ENCODE measurements at regions not wholly inside any gene's neighbourhood (a gene's known extent, or its start where the extent isn't known, plus 50 kb on each side); places are given as distances from the start of the nearest gene placed in this dataset.

DNA sequence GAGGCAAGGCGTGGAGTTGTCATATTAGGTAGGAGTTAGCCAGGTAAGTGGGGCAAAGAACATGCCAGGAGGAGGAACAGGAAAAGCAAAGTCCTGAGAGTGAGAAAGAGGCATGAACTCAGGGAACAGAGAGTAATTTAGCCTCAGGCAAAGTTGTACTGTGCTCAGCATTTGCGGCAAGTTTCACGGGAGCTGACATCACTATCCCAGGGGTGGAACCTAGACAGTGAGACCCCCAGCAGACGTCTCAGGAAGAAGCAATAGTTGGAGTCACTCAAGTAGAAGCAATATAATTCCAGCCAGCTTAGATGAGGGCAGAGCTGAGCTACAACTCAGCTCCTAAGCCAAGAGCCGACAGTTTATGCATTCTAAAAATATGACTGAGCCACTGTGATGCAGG lies 426.0 kb upstream of the ISX start:
- TF ChIP-seq, protein P1, sequence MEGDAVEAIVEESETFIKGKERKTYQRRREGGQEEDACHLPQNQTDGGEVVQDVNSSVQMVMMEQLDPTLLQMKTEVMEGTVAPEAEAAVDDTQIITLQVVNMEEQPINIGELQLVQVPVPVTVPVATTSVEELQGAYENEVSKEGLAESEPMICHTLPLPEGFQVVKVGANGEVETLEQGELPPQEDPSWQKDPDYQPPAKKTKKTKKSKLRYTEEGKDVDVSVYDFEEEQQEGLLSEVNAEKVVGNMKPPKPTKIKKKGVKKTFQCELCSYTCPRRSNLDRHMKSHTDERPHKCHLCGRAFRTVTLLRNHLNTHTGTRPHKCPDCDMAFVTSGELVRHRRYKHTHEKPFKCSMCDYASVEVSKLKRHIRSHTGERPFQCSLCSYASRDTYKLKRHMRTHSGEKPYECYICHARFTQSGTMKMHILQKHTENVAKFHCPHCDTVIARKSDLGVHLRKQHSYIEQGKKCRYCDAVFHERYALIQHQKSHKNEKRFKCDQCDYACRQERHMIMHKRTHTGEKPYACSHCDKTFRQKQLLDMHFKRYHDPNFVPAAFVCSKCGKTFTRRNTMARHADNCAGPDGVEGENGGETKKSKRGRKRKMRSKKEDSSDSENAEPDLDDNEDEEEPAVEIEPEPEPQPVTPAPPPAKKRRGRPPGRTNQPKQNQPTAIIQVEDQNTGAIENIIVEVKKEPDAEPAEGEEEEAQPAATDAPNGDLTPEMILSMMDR (IDR thresholded peaks at IDR 0.05), result no peak
- no peak for TF ChIP-seq CREB1 (CRISPR knock-in tag; IDR thresholded peaks at IDR 0.05)
- TF ChIP-seq, protein P2, sequence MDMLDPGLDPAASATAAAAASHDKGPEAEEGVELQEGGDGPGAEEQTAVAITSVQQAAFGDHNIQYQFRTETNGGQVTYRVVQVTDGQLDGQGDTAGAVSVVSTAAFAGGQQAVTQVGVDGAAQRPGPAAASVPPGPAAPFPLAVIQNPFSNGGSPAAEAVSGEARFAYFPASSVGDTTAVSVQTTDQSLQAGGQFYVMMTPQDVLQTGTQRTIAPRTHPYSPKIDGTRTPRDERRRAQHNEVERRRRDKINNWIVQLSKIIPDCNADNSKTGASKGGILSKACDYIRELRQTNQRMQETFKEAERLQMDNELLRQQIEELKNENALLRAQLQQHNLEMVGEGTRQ (CRISPR knock-in tag; IDR thresholded peaks at IDR 0.05), result no peak
- TF ChIP-seq, protein P3, sequence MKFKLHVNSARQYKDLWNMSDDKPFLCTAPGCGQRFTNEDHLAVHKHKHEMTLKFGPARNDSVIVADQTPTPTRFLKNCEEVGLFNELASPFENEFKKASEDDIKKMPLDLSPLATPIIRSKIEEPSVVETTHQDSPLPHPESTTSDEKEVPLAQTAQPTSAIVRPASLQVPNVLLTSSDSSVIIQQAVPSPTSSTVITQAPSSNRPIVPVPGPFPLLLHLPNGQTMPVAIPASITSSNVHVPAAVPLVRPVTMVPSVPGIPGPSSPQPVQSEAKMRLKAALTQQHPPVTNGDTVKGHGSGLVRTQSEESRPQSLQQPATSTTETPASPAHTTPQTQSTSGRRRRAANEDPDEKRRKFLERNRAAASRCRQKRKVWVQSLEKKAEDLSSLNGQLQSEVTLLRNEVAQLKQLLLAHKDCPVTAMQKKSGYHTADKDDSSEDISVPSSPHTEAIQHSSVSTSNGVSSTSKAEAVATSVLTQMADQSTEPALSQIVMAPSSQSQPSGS (CRISPR knock-in tag; IDR thresholded peaks at IDR 0.05; ENCODE audit: borderline replicate concordance, low read depth), result no peak
- TF ChIP-seq CBFB (CRISPR knock-in tag; IDR thresholded peaks at IDR 0.05; ENCODE audit: low read depth), result no peak
- no peak for TF ChIP-seq ZNF396 (CRISPR knock-in tag; IDR thresholded peaks at IDR 0.05; ENCODE audit: borderline replicate concordance)
- no peak for TF ChIP-seq ESRRA (CRISPR knock-in tag; IDR thresholded peaks at IDR 0.05; ENCODE audit: borderline replicate concordance)
- TF ChIP-seq ZNF263 (CRISPR knock-in tag; IDR thresholded peaks at IDR 0.05; ENCODE audit: low read depth), result no peak
- TF ChIP-seq, protein P4, sequence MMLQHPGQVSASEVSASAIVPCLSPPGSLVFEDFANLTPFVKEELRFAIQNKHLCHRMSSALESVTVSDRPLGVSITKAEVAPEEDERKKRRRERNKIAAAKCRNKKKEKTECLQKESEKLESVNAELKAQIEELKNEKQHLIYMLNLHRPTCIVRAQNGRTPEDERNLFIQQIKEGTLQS (CRISPR knock-in tag; conservative IDR thresholded peaks at IDR 0.05), result no peak
- TF ChIP-seq E2F4 (CRISPR knock-in tag; IDR thresholded peaks at IDR 0.05; ENCODE audit: borderline replicate concordance, low read depth), result no peak
- TF ChIP-seq ZNF121 (CRISPR knock-in tag; IDR thresholded peaks at IDR 0.05), result no peak

All from WTC11 (cell line).